ENCODE measurements at regions not wholly inside any gene's neighbourhood (a gene's known extent, or its start where the extent isn't known, plus 50 kb on each side); places are given as distances from the start of the nearest gene placed in this dataset.
A peak's percentile ranks its signal among the peaks of the same experiment; 100 is the strongest.

GRCh38 chr13:73177916-73178565, 119.2 kb downstream of the KLF5 start:
- TF ChIP-seq CTCF (IDR thresholded peaks at IDR 0.05; ENCODE audit: control insufficient read depth, insufficient read depth, low read depth, low read length, missing control alignments): no peak
- no peak for DNase-seq (ENCODE audit: low read depth)
- no peak overlapping the region for H3K4me3 ChIP-seq (ENCODE audit: control insufficient read depth, low read depth, low read length)

- TF ChIP-seq CTCF (IDR thresholded peaks at IDR 0.05; ENCODE audit: control insufficient read depth, insufficient read depth, low read depth, low read length, missing control alignments): no peak
- no peak for DNase-seq (ENCODE audit: low read depth)
- no peak overlapping the region for H3K4me3 ChIP-seq (ENCODE audit: control insufficient read depth, low read depth, low read length)
Observed at GRCh38 chr13:73177017-73177416, 118.2 kb downstream of the KLF5 start.

- no peak overlapping the region for H3K4me3 ChIP-seq (ENCODE audit: control insufficient read depth, low read depth, low read length)
- no peak for TF ChIP-seq CTCF (IDR thresholded peaks at IDR 0.05; ENCODE audit: control insufficient read depth, insufficient read depth, low read depth, low read length, missing control alignments)
- DNase-seq (ENCODE audit: low read depth): no peak
Observed at GRCh38 chr13:73174521-73175010, 115.8 kb downstream of the KLF5 start.

- TF ChIP-seq CTCF (IDR thresholded peaks at IDR 0.05; ENCODE audit: control insufficient read depth, insufficient read depth, low read depth, low read length, missing control alignments): no peak
- DNase-seq (ENCODE audit: low read depth): no peak
- H3K4me3 ChIP-seq (ENCODE audit: control insufficient read depth, low read depth, low read length): no peak overlapping the region
Observed at GRCh38 chr13:73173279-73173811, 114.5 kb downstream of the KLF5 start.

GRCh38 chr13:73171926-73172325, 113.1 kb downstream of the KLF5 start:
- DNase-seq (ENCODE audit: low read depth): no peak
- TF ChIP-seq CTCF (IDR thresholded peaks at IDR 0.05; ENCODE audit: control insufficient read depth, insufficient read depth, low read depth, low read length, missing control alignments): peak; percentile 21
- no peak overlapping the region for H3K4me3 ChIP-seq (ENCODE audit: control insufficient read depth, low read depth, low read length)

GRCh38 chr13:73171271-73171682, 112.5 kb downstream of the KLF5 start:
- DNase-seq (ENCODE audit: low read depth): no peak
- no peak overlapping the region for H3K4me3 ChIP-seq (ENCODE audit: control insufficient read depth, low read depth, low read length)
- no peak for TF ChIP-seq CTCF (IDR thresholded peaks at IDR 0.05; ENCODE audit: control insufficient read depth, insufficient read depth, low read depth, low read length, missing control alignments)
